ENCODE measurements at regions not wholly inside any gene's neighbourhood (a gene's known extent, or its start where the extent isn't known, plus 50 kb on each side); places are given as distances from the start of the nearest gene placed in this dataset.

- H3K4me2 ChIP-seq (ENCODE audit: low read length): no peak overlapping the region
- no peaks in the 10 kb centered on the region for H4K20me1 ChIP-seq (ENCODE audit: insufficient read depth, low read length)
- TF ChIP-seq EZH2phosphoT487 (IDR thresholded peaks at IDR 0.05; ENCODE audit: low read depth) (no peak), CTCF (IDR thresholded peaks at IDR 0.05; ENCODE audit: low read depth, low read length) (no peak)
- H3K36me3 ChIP-seq (replicated peaks; ENCODE audit: low read depth, low read length): no peaks in the 10 kb centered on the region
- no peak overlapping the region for H3K27ac ChIP-seq (ENCODE audit: low read length)
- H2AFZ ChIP-seq (ENCODE audit: low read depth, low read length): no peak overlapping the region
- H3K9me3 ChIP-seq (ENCODE audit: insufficient read depth, low read length): no peaks in the 10 kb centered on the region
- H3K4me3 ChIP-seq (ENCODE audit: low read length): no peak overlapping the region
- no peaks in the 10 kb centered on the region for H3K4me1 ChIP-seq (ENCODE audit: low read length)
- no peak overlapping the region for H3K9ac ChIP-seq (ENCODE audit: low read length)
- no peaks in the 10 kb centered on the region; the same call in 1 of the 2 replicates for H3K27me3 ChIP-seq (ENCODE audit: low read depth, low read length)
- H3K79me2 ChIP-seq (ENCODE audit: low read length): no peaks in the 10 kb centered on the region
These were observed 58.0 kb upstream of the FAM20A start for GRCh38 chr17:68658999-68659780.

- Histone ChIP-seq H3K27me3 (ENCODE audit: low read depth, low read length) (no peaks in the 10 kb centered on the region; the same call in 1 of the 2 replicates), H3K4me1 (ENCODE audit: low read length) (no peaks in the 10 kb centered on the region), H3K27ac (ENCODE audit: low read length) (no peak overlapping the region), H3K4me3 (ENCODE audit: low read length) (no peak overlapping the region), H3K79me2 (ENCODE audit: low read length) (no peaks in the 10 kb centered on the region), H3K9ac (ENCODE audit: low read length) (no peak overlapping the region), H3K4me2 (ENCODE audit: low read length) (no peak overlapping the region), H4K20me1 (ENCODE audit: insufficient read depth, low read length) (no peaks in the 10 kb centered on the region), H3K36me3 (replicated peaks; ENCODE audit: low read depth, low read length) (no peaks in the 10 kb centered on the region), H2AFZ (ENCODE audit: low read depth, low read length) (no peak overlapping the region), H3K9me3 (ENCODE audit: insufficient read depth, low read length) (no peaks in the 10 kb centered on the region)
- TF ChIP-seq EZH2phosphoT487 (IDR thresholded peaks at IDR 0.05; ENCODE audit: low read depth) (no peak), CTCF (IDR thresholded peaks at IDR 0.05; ENCODE audit: low read depth, low read length) (no peak)
These were observed 56.4 kb upstream of the FAM20A start for GRCh38 chr17:68657576-68657975.

GRCh38 chr17:68657166-68657565 lies 56.0 kb upstream of the FAM20A start:
- Histone ChIP-seq H4K20me1 (ENCODE audit: insufficient read depth, low read length) (no peaks in the 10 kb centered on the region), H3K9me3 (ENCODE audit: insufficient read depth, low read length) (no peaks in the 10 kb centered on the region), H3K4me2 (ENCODE audit: low read length) (no peak overlapping the region), H3K27ac (ENCODE audit: low read length) (no peak overlapping the region), H3K9ac (ENCODE audit: low read length) (no peak overlapping the region), H3K27me3 (ENCODE audit: low read depth, low read length) (no peaks in the 10 kb centered on the region; the same call in 1 of the 2 replicates), H3K4me1 (ENCODE audit: low read length) (no peaks in the 10 kb centered on the region), H3K36me3 (replicated peaks; ENCODE audit: low read depth, low read length) (no peaks in the 10 kb centered on the region), H3K4me3 (ENCODE audit: low read length) (no peak overlapping the region), H2AFZ (ENCODE audit: low read depth, low read length) (no peak overlapping the region), H3K79me2 (ENCODE audit: low read length) (no peaks in the 10 kb centered on the region)
- no peak for TF ChIP-seq CTCF (IDR thresholded peaks at IDR 0.05; ENCODE audit: low read depth, low read length)

- Histone ChIP-seq H4K20me1 (ENCODE audit: insufficient read depth, low read length) (no peaks in the 10 kb centered on the region), H3K4me2 (ENCODE audit: low read length) (no peak overlapping the region), H3K27me3 (ENCODE audit: low read depth, low read length) (peaks cover 4% of the 10 kb centered on the region; the same call in 1 of the 2 replicates), H3K79me2 (ENCODE audit: low read length) (no peaks in the 10 kb centered on the region), H3K36me3 (replicated peaks; ENCODE audit: low read depth, low read length) (no peaks in the 10 kb centered on the region), H3K4me3 (ENCODE audit: low read length) (no peak overlapping the region), H3K4me1 (ENCODE audit: low read length) (no peaks in the 10 kb centered on the region), H3K27ac (ENCODE audit: low read length) (no peak overlapping the region), H2AFZ (ENCODE audit: low read depth, low read length) (no peak overlapping the region), H3K9me3 (ENCODE audit: insufficient read depth, low read length) (no peaks in the 10 kb centered on the region), H3K9ac (ENCODE audit: low read length) (no peak overlapping the region)
- no peak for TF ChIP-seq EZH2phosphoT487 (IDR thresholded peaks at IDR 0.05; ENCODE audit: low read depth)
- TF ChIP-seq CTCF (IDR thresholded peaks at IDR 0.05; ENCODE audit: low read depth, low read length): no peak
These were observed 55.5 kb upstream of the FAM20A start for GRCh38 chr17:68656666-68657065.

Measured in OCI-LY3 (cell line).